Astrocyte (in vitro differentiated cells and primary cell): ENCODE measurements at regions not wholly inside any gene's neighbourhood (a gene's known extent, or its start where the extent isn't known, plus 50 kb on each side); places are given as distances from the start of the nearest gene placed in this dataset.

Experiments used
- DNase-seq: peaks from one replicate; pipeline ENCODE4 v3.0.0-alpha.2; 2010; ENCODE audit warnings: low read depth
- FAIRE-seq: peaks from 2 replicates; lab custom pipeline; 2011; peaks lifted over from hg19 to GRCh38; lab: Jason Lieb, UNC
- H2AFZ ChIP-seq: 2 replicates; pipeline ENCODE4 v1.6.0; 2012; ENCODE audit warnings: low read depth, low read length, inconsistent platforms
- H3K27ac ChIP-seq: 2 replicates; pipeline ENCODE4 v1.5.1; 2011; ENCODE audit warnings: low read depth, low read length, inconsistent platforms
- H3K27me3 ChIP-seq: 2 replicates; pipeline ENCODE4 v1.6.0; 2011; ENCODE audit warnings: low read length, inconsistent platforms; ENCODE audit not compliant: insufficient read depth
- H3K36me3 ChIP-seq: 2 replicates; pipeline ENCODE4 v1.5.1; 2011; ENCODE audit warnings: low read length, inconsistent platforms; ENCODE audit not compliant: insufficient read depth
- H3K4me1 ChIP-seq: 2 replicates; pipeline ENCODE4 v1.5.1; 2011; ENCODE audit warnings: low read length, inconsistent platforms; ENCODE audit not compliant: insufficient read depth
- H3K4me2 ChIP-seq: 2 replicates; pipeline ENCODE4 v1.6.0; 2012; ENCODE audit warnings: low read length, inconsistent platforms
- H3K4me3 ChIP-seq: 2 replicates; pipeline ENCODE4 v1.5.1; 2011; ENCODE audit warnings: low read depth, mild to moderate bottlenecking, low read length, inconsistent platforms; ENCODE audit not compliant: insufficient read depth
- H3K79me2 ChIP-seq: 2 replicates; pipeline ENCODE4 v1.6.0; 2012; ENCODE audit warnings: mild to moderate bottlenecking, low read length, inconsistent platforms; ENCODE audit not compliant: insufficient read depth
- H3K9ac ChIP-seq: 2 replicates; pipeline ENCODE4 v1.6.0; 2012; ENCODE audit warnings: mild to moderate bottlenecking, low read length, inconsistent platforms
- H3K9me3 ChIP-seq: 2 replicates; pipeline ENCODE4 v1.5.1; 2012; ENCODE audit warnings: low read depth, mild to moderate bottlenecking, low read length, inconsistent platforms; ENCODE audit not compliant: insufficient read depth
- H4K20me1 ChIP-seq: 2 replicates; pipeline ENCODE4 v1.6.0; 2012; ENCODE audit warnings: low read length, inconsistent platforms; ENCODE audit not compliant: insufficient read depth
- H3K27ac Mint-ChIP-seq: one replicate; pipeline ENCODE4 v1.8.0; 2021; ENCODE audit warnings: mild to moderate bottlenecking, mixed read lengths; ENCODE audit not compliant: unreplicated experiment
- H3K27me3 Mint-ChIP-seq: one replicate; pipeline ENCODE4 v1.8.0; 2021; ENCODE audit warnings: low read depth, mixed read lengths; ENCODE audit not compliant: unreplicated experiment
- H3K36me3 Mint-ChIP-seq: one replicate; pipeline ENCODE4 v1.8.0; 2021; ENCODE audit warnings: low read depth, mixed read lengths; ENCODE audit not compliant: unreplicated experiment
- H3K4me1 Mint-ChIP-seq: one replicate; pipeline ENCODE4 v1.8.0; 2021; ENCODE audit warnings: low read depth, mixed read lengths; ENCODE audit not compliant: unreplicated experiment
- H3K4me3 Mint-ChIP-seq: one replicate; pipeline ENCODE4 v1.8.0; 2021; ENCODE audit warnings: mild to moderate bottlenecking, moderate library complexity, mixed read lengths; ENCODE audit not compliant: unreplicated experiment
- H3K9me3 Mint-ChIP-seq: one replicate; pipeline ENCODE4 v1.8.0; 2021; ENCODE audit warnings: mild to moderate bottlenecking, mixed read lengths; ENCODE audit not compliant: unreplicated experiment
- CTCF ChIP-seq: IDR thresholded peaks from 2 replicates; pipeline ENCODE4 v1.5.1; 2011; ENCODE audit warnings: low read depth, mild to moderate bottlenecking, inconsistent platforms, low read length, moderate library complexity; ENCODE audit not compliant: insufficient read depth
- EZH2 ChIP-seq: IDR thresholded peaks from 2 replicates; pipeline ENCODE4 v1.6.1; 2012; ENCODE audit warnings: mild to moderate bottlenecking, low read length, inconsistent platforms; ENCODE audit not compliant: insufficient read depth

GRCh38 chr4:187258651-187259401, 535.2 kb upstream of the FAT1 start:
- no peak overlapping the region for H3K4me3 ChIP-seq

GRCh38 chr4:187268940-187269339, 545.3 kb upstream of the FAT1 start:
- H3K27ac ChIP-seq = no peak overlapping the region
- DNase-seq = peak; percentile 7
- no peaks in the 10 kb centered on the region for H3K4me1 ChIP-seq
- no peak for TF ChIP-seq EZH2
- no peak for TF ChIP-seq CTCF
- H3K36me3 ChIP-seq = no peaks in the 10 kb centered on the region
- Mint-ChIP-seq H3K4me3 (no peak overlapping the region), H3K4me1 (peaks cover 5% of the 10 kb centered on the region), H3K36me3 (no peaks in the 10 kb centered on the region), H3K9me3 (no peaks in the 10 kb centered on the region), H3K27ac (no peak overlapping the region), H3K27me3 (no peaks in the 10 kb centered on the region)
- no peaks in the 10 kb centered on the region for H3K27me3 ChIP-seq
- H3K4me3 ChIP-seq = no peak overlapping the region
- no peaks in the 10 kb centered on the region for H4K20me1 ChIP-seq
- H2AFZ ChIP-seq = no peak overlapping the region
- no peaks in the 10 kb centered on the region for H3K9me3 ChIP-seq
- H3K4me2 ChIP-seq = no peak overlapping the region
- FAIRE-seq = no peak
- no peaks in the 10 kb centered on the region for H3K79me2 ChIP-seq
- H3K9ac ChIP-seq = no peak overlapping the region

More at GRCh38 chr4:187258651-187259401, 535.2 kb upstream of the FAT1 start:
- no peak for DNase-seq
- H3K36me3 ChIP-seq = no peaks in the 10 kb centered on the region
- no peaks in the 10 kb centered on the region for H3K9me3 ChIP-seq
- no peak overlapping the region for H3K4me2 ChIP-seq
- H3K27me3 Mint-ChIP-seq = no peaks in the 10 kb centered on the region
- no peaks in the 10 kb centered on the region for H3K4me1 ChIP-seq
- no peak overlapping the region for H3K9ac ChIP-seq
- H4K20me1 ChIP-seq = no peaks in the 10 kb centered on the region
- TF ChIP-seq EZH2 = no peak
- TF ChIP-seq CTCF = no peak
- no peaks in the 10 kb centered on the region for H3K27me3 ChIP-seq
- H2AFZ ChIP-seq = no peak overlapping the region
- H3K27ac Mint-ChIP-seq = no peak overlapping the region
- H3K4me3 Mint-ChIP-seq = no peak overlapping the region
- no peaks in the 10 kb centered on the region for H3K4me1 Mint-ChIP-seq
- no peaks in the 10 kb centered on the region for H3K9me3 Mint-ChIP-seq
- no peaks in the 10 kb centered on the region for H3K36me3 Mint-ChIP-seq
- no peak for FAIRE-seq
- H3K79me2 ChIP-seq = no peaks in the 10 kb centered on the region
- H3K27ac ChIP-seq = no peak overlapping the region

- TF ChIP-seq EZH2 = no peak
These were observed 546.5 kb upstream of the FAT1 start for GRCh38 chr4:187270154-187270553.

More at GRCh38 chr4:187270154-187270553, 546.5 kb upstream of the FAT1 start:
- H3K36me3 Mint-ChIP-seq = no peaks in the 10 kb centered on the region
- H3K4me1 ChIP-seq = no peaks in the 10 kb centered on the region
- no peak overlapping the region for H3K4me3 ChIP-seq
- H3K4me3 Mint-ChIP-seq = no peak overlapping the region
- H3K4me2 ChIP-seq = no peak overlapping the region
- H3K79me2 ChIP-seq = no peaks in the 10 kb centered on the region
- no peak overlapping the region for H3K9ac ChIP-seq
- no peaks in the 10 kb centered on the region for H3K9me3 Mint-ChIP-seq
- no peak overlapping the region for H3K27ac Mint-ChIP-seq
- no peaks in the 10 kb centered on the region for H4K20me1 ChIP-seq
- H3K27me3 Mint-ChIP-seq = no peaks in the 10 kb centered on the region
- DNase-seq (no peak), FAIRE-seq (no peak)
- H3K4me1 Mint-ChIP-seq = peaks cover 5% of the 10 kb centered on the region
- no peaks in the 10 kb centered on the region for H3K9me3 ChIP-seq
- H3K36me3 ChIP-seq = no peaks in the 10 kb centered on the region
- H3K27me3 ChIP-seq = no peaks in the 10 kb centered on the region
- H2AFZ ChIP-seq = no peak overlapping the region
- no peak overlapping the region for H3K27ac ChIP-seq
